ENCODE measurements at regions not wholly inside any gene's neighbourhood (a gene's known extent, or its start where the extent isn't known, plus 50 kb on each side); places are given as distances from the start of the nearest gene placed in this dataset.
"Not testable (repeated sequence)": the region's sequence is repeated elsewhere in the genome, so short reads cannot be mapped to it uniquely, and the experiment has no call there.

DNA sequence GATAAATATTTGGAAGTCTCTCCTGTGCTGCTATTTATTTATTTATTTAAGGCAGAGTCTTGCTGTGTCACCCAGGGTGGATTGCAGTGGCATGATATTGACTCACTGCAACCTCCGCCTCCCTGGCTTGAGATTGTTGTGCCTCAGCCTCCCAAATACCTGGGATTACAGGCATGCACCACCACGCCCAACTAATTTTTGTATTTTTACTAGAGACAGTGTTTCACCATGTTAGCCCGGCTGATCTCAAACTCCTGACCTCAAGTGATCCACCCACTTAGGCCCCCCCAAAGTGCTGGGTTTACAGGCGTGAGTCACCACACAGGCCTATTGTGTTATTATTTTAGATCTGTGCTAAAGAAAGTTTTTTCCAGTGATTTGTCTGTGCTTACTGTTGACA, 225.2 kb downstream of the CCER1 start:
- TF ChIP-seq, protein P1, sequence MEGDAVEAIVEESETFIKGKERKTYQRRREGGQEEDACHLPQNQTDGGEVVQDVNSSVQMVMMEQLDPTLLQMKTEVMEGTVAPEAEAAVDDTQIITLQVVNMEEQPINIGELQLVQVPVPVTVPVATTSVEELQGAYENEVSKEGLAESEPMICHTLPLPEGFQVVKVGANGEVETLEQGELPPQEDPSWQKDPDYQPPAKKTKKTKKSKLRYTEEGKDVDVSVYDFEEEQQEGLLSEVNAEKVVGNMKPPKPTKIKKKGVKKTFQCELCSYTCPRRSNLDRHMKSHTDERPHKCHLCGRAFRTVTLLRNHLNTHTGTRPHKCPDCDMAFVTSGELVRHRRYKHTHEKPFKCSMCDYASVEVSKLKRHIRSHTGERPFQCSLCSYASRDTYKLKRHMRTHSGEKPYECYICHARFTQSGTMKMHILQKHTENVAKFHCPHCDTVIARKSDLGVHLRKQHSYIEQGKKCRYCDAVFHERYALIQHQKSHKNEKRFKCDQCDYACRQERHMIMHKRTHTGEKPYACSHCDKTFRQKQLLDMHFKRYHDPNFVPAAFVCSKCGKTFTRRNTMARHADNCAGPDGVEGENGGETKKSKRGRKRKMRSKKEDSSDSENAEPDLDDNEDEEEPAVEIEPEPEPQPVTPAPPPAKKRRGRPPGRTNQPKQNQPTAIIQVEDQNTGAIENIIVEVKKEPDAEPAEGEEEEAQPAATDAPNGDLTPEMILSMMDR (IDR thresholded peaks at IDR 0.05; ENCODE audit: insufficient read depth, low read depth, low read length, missing control alignments), result no peak
- no peak overlapping the region for H3K4me3 ChIP-seq (ENCODE audit: low read depth, low read length)
- no peak for DNase-seq (ENCODE audit: low read depth)

DNA sequence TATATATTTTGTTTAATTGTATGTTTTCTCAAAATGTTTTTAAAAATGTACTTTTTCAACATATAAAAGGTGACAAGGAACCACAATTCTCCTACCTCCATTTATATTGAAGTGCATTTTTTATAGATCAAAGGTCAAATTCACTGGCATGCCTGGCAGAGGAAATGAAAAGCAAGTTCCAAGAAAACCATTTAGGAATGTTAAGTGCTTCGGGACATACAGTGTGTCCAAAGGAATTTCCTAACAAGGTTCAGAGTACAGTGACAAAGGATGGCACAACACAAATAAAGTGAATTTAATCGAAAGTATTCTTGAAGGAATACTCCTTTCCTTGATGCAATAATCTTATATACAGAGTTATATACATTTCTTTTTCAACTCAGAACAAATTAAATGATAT, 242.3 kb downstream of the CCER1 start:
- DNase-seq (ENCODE audit: low read depth), result no peak
- H3K4me3 ChIP-seq (ENCODE audit: low read depth, low read length), result no peak overlapping the region
- TF ChIP-seq, protein P1 (IDR thresholded peaks at IDR 0.05; ENCODE audit: insufficient read depth, low read depth, low read length, missing control alignments), result no peak

DNA sequence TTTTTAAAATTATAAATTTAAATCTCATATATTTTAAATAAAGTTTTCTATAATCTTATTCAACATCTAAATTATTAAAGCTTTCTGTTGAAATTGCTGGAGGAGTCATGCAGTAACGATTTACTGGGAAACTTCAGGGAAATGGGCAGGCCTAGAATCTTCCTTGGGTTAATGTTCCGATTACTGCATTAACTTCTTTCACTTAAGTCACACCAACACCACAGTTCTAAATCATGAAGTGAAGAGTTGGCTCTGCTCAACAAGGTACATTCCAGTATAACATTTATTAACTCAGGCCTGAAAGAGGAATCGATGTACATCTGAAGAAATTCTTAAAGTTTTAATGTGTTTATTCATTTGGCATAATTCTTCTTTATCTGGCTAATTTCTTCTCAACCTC, 244.3 kb downstream of the CCER1 start:
- no peak for DNase-seq (ENCODE audit: low read depth)
- TF ChIP-seq, protein P1 (IDR thresholded peaks at IDR 0.05; ENCODE audit: insufficient read depth, low read depth, low read length, missing control alignments), result no peak
- no peak overlapping the region for H3K4me3 ChIP-seq (ENCODE audit: low read depth, low read length)

DNA sequence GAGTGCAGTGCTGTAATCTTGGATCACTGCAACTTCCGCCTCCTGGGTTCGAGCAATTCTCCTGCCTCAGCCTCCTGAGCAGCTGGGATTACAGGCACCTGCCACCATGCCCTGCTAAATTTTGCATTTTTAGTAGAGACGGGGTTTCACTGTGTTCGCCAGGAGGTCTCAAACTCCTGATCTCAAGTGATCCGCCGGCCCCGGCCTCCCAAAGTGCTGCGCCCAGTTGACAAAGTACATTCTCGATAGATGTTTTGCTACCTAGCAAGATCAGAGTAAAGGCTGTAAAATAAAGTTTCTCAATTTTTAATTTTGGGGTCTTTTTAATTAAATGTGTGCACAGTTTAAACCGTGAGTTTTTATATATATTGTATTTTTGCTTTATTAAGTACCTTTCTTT, 248.9 kb downstream of the CCER1 start:
- H3K4me3 ChIP-seq (ENCODE audit: low read depth, low read length), result no peak overlapping the region
- TF ChIP-seq, protein P1 (IDR thresholded peaks at IDR 0.05; ENCODE audit: insufficient read depth, low read depth, low read length, missing control alignments), result no peak
- DNase-seq (ENCODE audit: low read depth), result no peak

DNA sequence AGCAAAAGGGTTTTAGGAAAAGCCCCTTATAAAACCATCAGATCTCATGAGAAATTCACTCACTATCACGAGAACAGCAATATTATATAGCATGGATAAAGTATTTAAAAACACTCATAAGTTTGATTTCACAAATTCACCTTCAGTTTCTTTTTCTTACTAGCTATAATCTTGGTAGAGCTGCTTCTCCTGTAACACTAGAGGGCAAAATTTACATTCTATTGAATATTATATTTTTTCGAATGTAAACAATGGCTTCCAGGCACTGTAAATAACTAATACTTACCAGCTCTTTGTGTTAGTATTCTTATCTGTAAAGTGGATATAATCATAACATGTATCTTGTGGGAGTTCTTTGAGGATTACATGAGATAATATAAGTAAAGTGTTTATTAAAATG, 259.6 kb downstream of the CCER1 start:
- DNase-seq (ENCODE audit: low read depth), result no peak
- H3K4me3 ChIP-seq (ENCODE audit: low read depth, low read length), result no peak overlapping the region
- TF ChIP-seq, protein P1 (IDR thresholded peaks at IDR 0.05; ENCODE audit: insufficient read depth, low read depth, low read length, missing control alignments), result no peak

DNA sequence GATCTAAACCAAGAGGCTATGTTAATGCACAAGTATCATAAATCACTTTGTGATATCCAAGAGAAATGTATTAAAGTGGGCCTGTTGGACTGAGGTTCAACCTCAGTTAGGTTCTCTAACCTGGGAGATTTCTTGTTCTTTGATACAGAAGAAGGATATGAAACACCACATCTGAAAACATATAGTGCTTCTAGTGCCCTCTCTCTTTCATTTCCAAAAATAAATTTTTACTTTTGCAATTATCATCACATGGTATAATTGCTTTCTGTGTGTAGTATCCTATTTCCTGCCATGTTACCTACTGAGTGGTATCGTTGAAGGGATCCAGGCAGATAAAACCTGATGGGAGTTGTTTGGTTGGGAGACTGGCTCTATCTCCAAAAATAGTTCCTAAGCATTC, 264.9 kb downstream of the CCER1 start:
- TF ChIP-seq, protein P1 (IDR thresholded peaks at IDR 0.05; ENCODE audit: insufficient read depth, low read depth, low read length, missing control alignments), result no peak
- no peak for DNase-seq (ENCODE audit: low read depth)
- H3K4me3 ChIP-seq (ENCODE audit: low read depth, low read length), result no peak overlapping the region

DNA sequence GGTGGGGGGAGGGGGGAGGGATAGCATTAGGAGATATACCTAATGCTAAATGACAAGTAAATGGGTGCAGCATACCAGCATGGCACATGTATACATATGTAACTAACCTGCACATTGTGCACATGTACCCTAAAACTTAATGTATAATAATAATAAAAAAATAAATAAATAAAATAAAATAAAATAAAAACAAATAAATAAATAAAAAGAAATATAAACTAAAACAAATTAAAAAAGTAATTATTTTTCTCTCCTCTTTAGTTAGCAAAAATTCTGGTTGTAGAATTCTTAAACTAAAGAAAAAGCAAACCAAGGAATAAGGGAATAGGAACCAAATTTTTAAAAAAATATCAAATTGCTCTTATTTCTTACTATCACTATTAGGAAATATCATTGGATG, 267.3 kb downstream of the CCER1 start:
- DNase-seq (ENCODE audit: low read depth); H3K4me3 ChIP-seq (ENCODE audit: low read depth, low read length): not testable (repeated sequence)

DNA sequence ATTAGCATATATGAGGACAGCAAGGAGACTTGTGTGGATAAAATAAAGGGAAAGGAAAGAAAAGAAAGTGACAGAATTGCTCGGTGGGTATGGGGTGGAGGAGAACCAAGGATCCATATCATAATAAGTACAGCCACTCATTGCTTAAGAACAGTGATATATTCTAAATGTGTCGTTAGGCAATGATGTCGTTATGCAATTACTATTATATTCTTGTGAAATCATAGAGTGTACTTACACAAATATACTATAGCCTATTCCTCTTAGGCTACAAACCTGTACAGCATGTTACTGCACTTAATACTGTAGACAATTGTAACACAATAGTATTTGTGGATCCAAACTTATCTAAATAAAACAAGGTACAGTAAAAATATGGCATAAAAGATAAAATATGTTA, 271.1 kb downstream of the CCER1 start:
- TF ChIP-seq, protein P1 (IDR thresholded peaks at IDR 0.05; ENCODE audit: insufficient read depth, low read depth, low read length, missing control alignments), result no peak
- no peak for DNase-seq (ENCODE audit: low read depth)
- no peak overlapping the region for H3K4me3 ChIP-seq (ENCODE audit: low read depth, low read length)
